HTR-8/SVneo (cell line): ENCODE measurements at regions not wholly inside any gene's neighbourhood (a gene's known extent, or its start where the extent isn't known, plus 50 kb on each side); places are given as distances from the start of the nearest gene placed in this dataset.
"Not testable (repeated sequence)": the region's sequence is repeated elsewhere in the genome, so short reads cannot be mapped to it uniquely, and the experiment has no call there.

Experiments used
- DNase-seq: peaks from one replicate; pipeline ENCODE4 v3.0.0; 2011; ENCODE audit warnings: low spot score, mixed read lengths; ENCODE audit not compliant: insufficient read length
- FAIRE-seq: peaks from 2 replicates; lab custom pipeline; 2011; peaks lifted over from hg19 to GRCh38; lab: Jason Lieb, UNC

DNA sequence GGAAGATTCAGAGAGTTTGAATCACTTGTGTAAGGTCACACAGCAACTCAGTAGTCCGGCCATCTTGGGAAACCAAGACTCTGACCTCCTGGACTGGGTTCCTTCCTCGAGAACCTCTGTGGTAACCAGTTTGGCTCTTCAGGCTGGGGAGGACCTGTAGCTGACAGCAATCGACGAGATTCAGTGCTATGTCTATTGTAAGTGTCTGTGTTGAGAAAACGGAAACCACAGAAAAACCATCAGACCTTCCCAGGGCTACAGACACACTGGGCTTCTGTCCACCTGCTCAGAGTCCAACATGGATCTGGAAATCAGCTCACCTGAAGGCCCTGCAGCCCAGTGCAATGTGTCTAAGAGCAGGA lies 403.7 kb downstream of the RPS24 start:
- DNase-seq (no peak), FAIRE-seq (no peak)

DNA sequence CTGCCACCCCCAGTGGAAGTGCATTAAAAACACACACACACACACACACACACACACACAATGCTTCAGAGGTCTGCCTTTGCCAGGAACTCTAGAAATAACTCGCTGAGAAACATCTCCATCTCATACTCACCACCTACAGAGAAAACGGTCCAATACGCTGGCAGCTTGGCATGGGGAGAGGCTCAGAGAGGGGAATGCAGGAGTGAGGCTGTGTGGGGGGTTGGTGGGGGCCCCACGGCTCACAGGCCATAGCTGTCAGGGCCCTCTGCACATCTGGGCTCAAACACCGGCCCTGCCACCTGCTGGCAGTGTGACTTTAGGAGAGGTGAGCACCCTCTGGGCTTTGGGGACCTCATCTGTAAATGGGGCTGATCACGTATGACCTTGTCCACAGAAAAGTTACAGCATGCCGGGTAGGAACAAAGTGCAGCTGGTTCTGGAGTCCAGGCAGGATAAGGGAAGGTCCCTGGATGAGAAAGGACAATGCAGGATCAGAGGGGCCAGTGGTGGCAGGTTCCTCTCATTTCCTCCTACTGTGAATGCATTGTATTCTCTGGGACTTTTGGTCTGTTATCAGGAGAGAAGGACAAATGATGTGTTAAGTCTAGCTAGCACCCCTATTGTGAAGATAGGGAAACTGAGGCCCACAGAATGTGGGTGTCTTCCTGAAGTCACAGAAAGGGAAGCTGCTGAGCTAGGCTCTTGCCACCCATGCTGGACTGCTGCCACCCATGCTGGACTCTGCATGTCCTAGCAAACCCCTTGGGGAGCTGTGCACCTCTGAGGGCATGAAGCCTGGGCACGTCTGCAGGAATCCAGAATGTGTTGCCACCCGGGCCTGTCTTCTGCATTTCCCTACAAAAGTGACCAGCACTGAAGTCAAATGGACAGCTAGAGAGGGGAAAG lies 404.6 kb downstream of the RPS24 start:
- FAIRE-seq (no peak), DNase-seq (no peak)

DNA sequence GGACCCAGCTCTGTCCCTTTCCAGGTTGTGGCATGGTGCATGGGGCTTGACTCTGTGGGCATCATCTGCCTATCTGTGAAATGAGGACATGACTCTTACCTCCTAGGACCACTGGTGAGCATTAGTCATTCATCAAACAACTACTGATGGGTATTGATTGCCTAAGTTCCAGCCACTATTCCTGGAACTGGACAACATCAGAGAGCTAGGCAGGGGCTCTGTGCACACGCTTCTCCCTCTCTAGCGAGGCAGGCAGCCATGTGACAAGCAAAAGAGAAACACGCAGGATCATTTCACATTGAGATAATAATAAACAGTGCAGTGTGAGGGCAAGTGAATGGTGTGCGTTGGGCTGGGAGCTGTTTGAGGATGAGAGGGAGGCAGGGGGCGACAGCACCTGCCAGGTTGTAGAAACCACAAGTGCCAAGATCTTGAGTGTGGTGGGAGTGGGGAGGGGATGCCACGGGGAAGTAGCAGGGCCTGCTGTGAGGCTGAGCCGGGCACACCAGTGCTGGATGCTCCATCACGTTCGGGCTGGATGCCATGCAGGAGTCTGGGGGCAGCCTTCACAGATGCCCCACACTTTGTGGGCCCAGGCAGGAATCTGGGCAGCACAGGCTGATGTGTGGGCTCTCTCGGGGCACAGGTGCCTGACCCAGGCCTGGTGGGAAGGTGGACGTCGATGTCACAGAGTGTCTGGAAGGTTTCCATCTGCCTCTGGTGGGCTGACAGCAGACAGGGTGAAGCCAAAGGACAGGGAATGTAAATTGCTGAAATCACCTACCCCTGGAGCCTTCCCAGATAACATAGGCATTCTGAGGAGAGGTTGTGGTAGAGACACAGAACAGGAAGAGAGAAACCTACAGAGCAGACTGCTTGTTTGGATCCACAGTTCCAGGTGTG lies 405.5 kb downstream of the RPS24 start:
- DNase-seq (no peak), FAIRE-seq (no peak)

DNA sequence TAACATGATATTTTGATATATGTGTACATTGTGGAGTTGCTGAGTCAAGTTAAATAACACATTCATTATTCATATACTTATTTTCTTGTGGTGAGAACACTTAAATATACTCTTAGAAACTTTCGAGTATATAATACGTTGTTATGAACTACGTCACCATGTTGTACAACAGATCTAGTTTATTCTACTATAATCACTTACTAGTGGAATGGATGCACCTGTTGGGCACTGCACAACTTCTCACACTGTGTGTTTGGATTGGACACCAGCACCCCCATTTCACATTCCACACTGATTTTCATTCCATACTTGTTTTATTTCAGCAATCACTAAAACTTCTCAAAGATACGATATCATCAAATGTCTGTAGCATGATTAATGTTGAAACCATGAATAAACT lies 407.3 kb downstream of the RPS24 start:
- DNase-seq, result no peak
- FAIRE-seq, result no peak

DNA sequence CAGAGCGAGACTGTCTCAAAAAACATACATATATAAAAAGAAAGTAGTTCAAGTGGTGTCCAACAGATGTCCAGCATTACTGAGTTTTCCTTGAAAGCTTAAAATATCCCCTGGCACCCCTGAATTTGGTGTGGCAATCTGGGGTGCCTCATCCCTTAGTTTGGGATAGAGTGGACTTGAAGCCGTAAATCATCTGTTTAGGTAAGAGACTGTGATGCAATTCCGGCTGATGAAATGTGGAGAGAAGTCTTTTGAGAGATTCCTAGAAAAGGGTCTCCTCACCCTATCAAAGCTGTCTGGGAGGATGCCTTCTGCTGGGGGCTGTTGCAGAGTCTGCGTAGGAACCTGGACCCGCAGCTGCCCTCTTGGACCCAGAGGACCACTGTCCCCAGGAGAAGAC lies 408.0 kb downstream of the RPS24 start:
- DNase-seq, result no peak
- FAIRE-seq, result no peak

DNA sequence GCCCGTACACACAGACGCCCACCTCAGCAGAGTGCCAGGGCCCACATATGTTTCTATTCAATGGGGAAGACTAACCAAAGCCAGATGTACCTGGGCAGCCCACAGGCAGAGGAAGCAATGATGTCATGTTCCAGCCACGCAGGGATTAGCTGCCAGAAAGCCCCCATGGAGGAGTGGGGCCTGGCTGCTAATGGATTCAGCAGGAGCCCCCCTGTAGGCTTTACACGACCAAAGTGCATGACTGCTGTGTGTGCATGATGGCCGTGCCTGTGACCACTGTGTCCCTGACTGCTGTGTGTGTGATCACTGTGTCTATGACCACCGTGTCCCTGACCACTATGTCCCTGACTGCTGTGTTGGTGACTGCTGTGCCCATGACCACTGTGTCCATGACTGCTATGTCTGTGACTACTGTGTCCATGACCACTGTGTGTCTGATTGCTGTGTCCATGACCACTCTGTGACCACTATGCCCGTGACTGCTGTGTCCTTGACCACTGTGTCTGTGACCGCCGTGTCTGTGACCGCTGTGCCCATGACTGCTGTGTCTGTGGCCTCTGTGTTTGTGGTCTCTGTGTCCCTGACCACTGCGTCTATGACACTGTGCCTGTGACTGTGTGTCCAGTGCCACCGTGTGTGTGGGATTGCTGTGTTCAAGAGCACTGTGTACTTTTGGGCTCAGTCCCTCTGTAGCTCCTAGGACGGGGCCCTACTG lies 409.3 kb downstream of the RPS24 start:
- no peak for DNase-seq
- FAIRE-seq, result peak; percentile 88

DNA sequence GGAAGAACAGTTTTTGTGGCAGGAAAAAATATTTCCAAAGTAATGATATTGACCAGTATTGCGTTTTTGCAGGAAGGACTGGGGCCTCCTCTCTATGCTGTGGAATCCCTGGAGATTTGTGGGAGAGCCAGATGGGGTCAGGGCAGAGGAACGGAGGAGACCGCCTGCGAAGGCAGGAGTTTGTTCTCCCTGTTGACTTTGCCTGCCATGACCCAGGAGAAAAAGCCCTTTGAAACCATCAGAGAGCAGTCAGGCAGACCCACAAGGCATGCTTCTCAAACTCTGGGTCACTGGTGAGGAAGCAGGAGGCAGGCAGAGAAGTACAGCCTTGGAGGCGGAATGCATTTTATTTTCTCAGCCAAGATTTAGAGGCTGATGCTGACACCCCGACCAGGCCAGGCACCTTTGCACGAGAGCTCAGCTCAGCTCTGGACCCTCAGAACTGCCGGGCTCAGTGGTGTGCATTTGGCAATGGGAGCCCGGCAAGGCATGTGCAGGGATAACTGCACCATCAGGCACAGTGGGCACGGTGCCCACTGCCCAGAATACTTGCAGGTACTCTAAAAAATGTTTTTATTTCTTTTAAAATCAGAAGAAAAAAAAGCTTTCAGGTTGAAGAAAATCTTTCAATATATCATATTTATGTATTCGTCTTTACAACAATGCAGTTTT lies 410.4 kb downstream of the RPS24 start:
- FAIRE-seq, result no peak

DNA sequence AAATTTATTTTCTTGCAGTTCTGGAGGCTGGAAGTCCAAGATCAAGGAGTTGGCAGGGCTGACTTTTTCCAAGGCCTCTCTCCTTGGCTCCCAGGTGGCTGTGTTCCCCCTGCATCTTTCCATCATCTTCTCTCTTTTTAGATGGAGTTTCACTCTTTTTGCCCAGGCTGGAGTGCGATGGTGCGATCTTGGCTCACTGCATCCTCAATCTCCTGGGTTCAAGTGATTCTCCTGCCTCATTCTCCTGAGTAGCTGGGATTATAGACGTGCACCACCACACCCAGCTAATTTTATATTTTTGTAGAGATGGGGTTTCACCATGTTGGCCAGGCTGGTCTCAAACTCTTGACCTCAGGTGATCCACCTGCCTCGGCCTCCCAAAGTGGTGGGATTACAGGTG lies 411.1 kb downstream of the RPS24 start:
- not testable (repeated sequence) for FAIRE-seq, DNase-seq

More for the DNA sequence above, 410.4 kb downstream of the RPS24 start:
- DNase-seq, result no peak

DNA sequence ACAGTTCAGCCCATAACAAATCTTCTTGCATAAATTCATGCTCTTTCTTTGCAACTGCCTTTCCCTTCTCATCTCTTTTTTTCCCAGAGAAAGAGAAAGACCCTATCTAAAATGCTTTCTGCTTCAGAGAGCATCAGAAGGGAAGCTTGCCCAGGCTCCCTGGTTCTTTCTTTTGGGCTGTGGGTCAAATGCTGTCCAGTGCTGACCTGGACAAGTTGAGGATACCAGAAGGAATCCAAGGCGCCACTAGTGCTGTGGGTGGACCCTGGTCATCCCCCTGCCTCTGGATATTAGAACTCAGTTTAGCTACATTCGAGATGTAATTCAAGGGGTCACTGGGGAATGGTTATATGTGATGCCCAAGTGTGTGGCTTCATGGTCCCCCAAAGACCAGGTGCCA lies 411.6 kb downstream of the RPS24 start:
- no peak for DNase-seq
- FAIRE-seq, result no peak

DNA sequence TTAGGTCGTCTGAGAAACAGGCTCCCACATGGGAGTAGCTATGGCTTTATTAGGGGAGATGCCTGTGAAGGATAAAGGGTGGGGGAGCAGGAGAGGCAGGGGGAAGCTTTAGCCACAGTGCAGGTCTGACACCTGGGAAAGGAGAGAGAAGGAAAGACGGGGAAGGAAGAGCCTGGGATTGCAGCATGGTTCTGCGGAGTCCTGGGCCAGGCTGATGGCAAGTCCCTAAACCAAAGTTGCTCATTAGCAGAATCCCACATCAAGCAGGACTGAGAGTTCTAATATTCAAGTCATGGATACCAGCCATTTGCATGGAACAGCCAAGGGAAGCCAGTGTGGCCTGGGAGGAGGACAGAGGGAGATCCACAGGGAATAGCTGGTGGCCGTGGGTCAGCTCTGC lies 414.8 kb downstream of the RPS24 start:
- no peak for DNase-seq

DNA sequence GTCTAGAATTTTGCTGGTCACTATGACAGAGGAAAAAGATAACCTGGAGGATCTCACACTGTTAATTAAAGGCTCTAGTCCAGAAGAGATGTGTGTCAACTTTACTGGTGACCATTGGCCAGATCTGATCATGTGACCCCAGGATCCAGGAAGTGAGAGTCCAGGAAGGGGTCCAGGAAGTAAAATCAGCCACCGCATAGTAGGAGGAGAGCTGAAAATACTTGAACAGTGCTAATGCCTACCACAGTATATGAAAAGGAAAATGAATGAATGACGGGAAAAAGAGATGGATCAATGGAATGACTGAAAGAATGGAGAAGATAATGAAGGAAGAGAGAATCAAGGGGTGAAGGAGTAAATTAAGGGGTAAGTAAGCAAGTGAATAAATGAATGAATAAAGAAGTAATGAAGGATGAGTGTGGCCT lies 415.3 kb downstream of the RPS24 start:
- DNase-seq (no peak), FAIRE-seq (no peak)

More for the DNA sequence above, 414.8 kb downstream of the RPS24 start:
- FAIRE-seq, result no peak

DNA sequence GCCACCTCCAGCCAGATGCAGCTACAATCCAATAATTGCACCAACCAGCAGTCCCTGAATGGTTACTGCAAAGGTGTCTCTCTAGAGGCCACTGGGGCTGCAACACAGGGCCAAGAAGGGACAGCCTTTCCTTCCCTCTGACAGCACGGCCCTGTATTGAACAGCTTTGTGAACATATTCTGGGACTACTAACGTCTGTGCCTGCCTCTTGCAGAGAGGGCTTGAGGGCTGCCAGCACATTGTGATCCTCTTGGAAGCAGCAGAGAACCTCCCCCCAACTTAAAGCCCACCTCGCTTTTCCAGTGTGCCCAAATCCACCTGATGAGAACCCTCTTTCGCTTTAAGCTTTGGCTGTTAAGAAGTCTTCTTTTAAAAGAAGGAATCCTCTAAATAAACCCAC lies 415.9 kb downstream of the RPS24 start:
- no peak for FAIRE-seq
- DNase-seq, result no peak

DNA sequence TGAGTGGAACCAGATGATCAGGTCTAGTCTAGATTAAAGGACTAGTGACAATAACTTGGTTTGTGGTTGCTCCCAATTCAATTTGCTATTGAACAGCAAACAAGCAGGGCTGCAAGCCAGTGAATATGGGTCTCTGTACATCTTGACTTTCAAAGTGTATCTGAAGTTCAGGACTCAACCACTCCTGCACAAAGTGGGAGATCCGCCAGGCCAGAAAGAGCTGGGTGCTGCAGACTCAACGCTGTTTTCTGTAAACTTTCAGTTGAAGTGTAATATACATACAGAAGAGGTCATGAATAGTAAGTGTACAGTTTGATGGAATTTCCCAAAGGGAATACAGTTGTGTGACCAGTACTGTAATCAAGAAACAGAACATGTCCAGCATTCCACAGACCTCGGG lies 416.6 kb downstream of the RPS24 start:
- no peak for DNase-seq
- no peak for FAIRE-seq

DNA sequence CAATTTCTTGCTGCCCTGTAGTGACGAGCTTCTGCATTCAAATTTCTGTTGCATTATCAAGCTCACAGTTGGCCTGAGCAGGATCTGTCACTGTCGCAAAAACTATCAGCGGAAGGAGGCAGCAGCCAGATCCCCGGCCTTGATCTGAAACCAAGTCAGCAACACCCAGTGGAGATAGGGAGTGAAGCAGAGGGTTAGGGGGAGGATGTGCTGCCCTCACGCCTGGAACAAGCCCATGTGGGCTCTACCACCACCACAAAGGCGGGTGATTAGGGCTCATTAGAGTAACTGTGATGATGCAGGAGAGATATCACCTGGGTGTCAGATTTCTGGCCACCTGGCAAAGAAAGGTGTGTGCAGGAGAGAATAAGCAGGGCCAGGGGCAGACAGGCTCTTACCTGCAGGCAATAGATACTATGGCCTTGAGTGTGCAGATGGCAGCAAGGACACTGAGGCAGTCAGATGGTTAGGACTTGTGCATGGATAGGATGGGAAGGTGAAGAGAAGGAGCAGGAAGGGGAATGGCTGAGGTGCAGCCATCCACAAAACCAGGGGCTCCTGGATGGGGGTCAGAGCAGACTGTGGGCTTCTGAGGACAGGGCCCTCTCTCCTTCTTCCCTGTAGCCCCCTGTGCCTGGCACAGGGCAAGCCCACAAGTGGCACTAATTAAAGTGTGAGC lies 417.3 kb downstream of the RPS24 start:
- FAIRE-seq (no peak), DNase-seq (no peak)

DNA sequence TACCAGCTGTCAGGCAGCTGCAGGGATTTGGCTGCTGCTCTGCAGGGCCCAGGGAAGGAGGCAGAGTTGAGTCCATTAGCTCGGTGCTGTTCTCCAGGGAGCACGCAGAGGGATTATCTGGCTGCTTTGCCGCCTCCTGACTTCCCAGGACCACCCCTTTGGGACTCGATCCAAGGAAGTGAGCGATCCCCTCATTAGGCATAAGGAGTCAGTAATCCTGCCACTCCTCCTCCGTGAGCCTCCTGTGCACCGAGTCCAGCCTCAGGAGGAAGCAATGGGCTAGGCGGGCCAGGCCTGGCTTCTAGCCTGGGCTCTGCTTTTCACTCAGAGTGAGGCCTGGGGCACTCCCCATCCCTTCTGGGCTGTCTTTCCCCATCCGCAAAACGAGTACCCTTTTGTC lies 417.9 kb downstream of the RPS24 start:
- no peak for FAIRE-seq
- DNase-seq, result no peak

DNA sequence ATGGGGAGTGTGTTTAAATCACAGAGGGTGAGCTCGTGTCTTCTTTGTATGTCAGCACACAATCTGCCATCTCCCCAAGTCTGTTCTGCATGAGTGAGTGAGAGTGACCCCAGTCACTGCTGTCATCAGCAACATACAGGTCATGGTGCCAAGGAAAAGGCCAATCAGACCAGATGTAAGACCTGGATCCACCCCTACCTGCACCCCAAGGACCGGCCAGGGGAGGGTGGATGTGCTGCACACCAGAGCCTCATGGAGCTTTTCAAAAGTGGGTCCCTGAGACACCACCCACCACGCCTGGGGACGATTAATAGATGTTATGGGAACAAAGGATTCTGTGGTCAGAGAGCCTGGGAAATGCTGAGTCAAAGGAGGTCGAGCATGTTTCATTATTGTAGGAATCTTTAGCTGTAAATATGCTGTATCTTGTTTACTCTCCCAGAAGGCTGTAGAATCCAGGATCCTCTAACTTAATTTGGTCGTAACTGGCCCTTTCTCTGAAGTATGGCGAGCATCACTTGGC lies 420.5 kb downstream of the RPS24 start:
- FAIRE-seq (no peak), DNase-seq (no peak)

DNA sequence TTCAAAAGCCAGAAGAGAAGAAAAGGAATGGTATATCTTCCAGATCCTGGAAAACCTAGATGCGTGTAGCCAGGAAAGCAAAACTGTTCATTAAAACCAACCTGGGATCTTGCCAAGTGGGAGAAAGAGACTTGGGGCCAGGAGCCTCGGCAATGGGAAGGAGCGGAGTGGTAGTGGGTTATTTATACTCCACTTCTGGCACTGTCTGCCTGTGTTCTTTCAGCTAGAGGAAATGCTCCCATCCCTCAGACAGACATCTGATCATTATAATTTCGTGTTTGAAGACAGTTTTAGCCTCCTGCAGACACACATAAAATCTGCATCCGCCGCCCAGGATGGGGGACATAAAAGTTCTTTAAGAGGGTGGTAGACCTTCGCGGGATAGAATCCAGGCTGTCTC lies 421.6 kb downstream of the RPS24 start:
- DNase-seq (no peak), FAIRE-seq (no peak)

DNA sequence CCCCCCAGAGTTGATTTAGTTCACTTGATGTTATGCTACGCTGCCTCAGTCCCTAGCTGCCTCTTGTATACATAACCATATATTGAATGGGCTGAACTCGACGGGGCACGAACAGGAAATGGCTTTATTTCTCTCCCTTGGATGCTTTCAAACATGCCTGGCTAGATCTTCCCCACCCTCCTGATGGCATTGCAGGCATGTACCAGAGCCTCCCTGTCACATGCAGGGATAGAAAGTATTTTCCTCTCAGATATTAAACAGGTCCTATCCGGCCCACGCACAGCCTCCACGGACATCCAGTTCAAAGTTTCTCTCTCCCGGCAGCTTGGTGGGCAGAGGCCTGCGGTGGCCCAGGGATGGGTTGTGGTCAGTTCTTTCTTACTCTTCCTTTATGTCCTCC lies 422.1 kb downstream of the RPS24 start:
- FAIRE-seq, result no peak
- no peak for DNase-seq
